GM12864 (cell line): ENCODE measurements at regions not wholly inside any gene's neighbourhood (a gene's known extent, or its start where the extent isn't known, plus 50 kb on each side); places are given as distances from the start of the nearest gene placed in this dataset.

Experiments used
- DNase-seq: peaks from one replicate; pipeline ENCODE4 v3.0.0-alpha.2; 2011; ENCODE audit warnings: low read depth
- H3K4me3 ChIP-seq: 2 replicates; pipeline ENCODE4 v1.5.1; 2011; ENCODE audit warnings: mild to moderate bottlenecking, low read depth, low read length, control low read depth
- CTCF ChIP-seq: IDR thresholded peaks from 2 replicates; pipeline ENCODE4 v1.5.1; 2011; ENCODE audit warnings: low read depth, mild to moderate bottlenecking, moderate library complexity, low read length, control low read depth, inconsistent platforms; ENCODE audit errors: missing control alignments

- no peak overlapping the region for H3K4me3 ChIP-seq
- no peak for TF ChIP-seq CTCF
- no peak for DNase-seq
Observed at GRCh38 chr16:72658888-72659717, 388.8 kb downstream of the ZFHX3 start.

DNA sequence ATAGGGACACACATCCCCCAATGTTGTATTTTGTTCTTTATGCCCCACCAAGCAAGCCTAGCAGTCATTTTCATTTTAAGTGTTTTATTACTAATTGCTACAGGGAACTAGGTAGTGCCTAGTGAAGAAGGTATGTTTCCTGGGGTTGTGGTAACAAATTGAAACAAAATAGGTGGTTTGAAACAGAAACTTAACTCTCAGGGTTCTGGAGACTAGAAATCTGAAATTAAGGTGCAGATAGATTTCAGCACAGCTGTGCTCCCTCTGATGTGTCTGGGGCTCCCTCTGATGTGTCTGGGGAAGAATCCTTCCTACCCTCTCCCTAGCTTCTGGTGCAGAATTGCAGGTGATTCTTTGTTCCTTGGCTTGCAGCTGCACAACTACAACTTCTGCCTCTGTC, 390.1 kb downstream of the ZFHX3 start:
- TF ChIP-seq CTCF, result no peak
- no peak overlapping the region for H3K4me3 ChIP-seq
- peak; percentile 70 for DNase-seq

- DNase-seq, result no peak
- no peak for TF ChIP-seq CTCF
- H3K4me3 ChIP-seq, result no peak overlapping the region
Observed at GRCh38 chr16:72657164-72657563, 390.8 kb downstream of the ZFHX3 start.

DNA sequence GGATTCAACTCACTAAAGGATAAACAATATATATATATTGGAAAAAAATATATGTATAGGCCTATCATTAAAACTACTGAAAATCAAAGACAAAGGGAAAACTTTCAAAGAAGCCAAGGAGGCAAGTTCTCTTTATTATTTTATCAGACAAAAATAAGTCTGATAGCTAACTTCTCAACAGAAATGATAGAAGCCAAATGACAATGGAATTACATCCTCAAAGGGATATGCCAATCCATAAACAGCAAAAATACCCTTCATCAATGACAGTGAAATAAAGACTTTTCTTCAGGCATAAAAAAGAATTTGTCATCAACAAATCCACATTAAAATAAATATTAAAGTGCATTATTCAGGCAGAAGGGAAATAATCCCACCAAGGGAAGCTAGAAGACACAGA, 393.4 kb downstream of the ZFHX3 start:
- no peak for DNase-seq
- no peak for TF ChIP-seq CTCF

DNA sequence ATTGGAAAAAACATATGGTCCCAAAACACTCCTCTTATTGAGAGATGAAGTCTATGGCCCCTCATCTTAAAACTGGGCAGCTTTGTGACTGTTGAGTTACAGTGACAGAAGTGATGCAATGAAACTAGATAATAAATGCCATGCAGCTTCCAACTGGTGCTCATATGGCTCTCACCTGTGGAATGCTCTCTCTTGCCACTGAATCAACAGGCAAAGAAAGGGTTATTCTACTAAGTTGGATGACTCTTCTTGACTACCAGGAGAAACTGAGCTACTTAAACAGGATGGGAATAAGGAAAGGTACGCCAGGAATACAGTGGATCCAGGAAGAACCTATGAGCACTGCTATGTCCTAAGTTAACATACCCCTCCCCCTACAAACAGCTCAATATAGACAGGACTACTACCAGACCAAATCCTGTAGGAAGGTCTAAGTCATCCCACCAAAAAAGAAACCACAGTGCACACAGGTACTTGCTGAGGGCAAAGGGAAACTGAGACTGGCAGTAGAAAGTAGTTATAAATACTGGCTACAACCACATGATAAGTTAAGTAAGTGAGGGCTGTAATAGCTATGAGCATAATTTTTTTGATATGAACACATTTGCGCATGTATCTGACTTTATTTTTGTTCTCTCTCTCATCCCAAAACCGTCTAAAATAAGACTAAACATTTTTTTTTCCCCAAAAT, 398.5 kb downstream of the ZFHX3 start:
- no peak for TF ChIP-seq CTCF
- H3K4me3 ChIP-seq, result no peak overlapping the region
- DNase-seq, result no peak

More for the DNA sequence above, 393.4 kb downstream of the ZFHX3 start:
- no peak overlapping the region for H3K4me3 ChIP-seq

DNA sequence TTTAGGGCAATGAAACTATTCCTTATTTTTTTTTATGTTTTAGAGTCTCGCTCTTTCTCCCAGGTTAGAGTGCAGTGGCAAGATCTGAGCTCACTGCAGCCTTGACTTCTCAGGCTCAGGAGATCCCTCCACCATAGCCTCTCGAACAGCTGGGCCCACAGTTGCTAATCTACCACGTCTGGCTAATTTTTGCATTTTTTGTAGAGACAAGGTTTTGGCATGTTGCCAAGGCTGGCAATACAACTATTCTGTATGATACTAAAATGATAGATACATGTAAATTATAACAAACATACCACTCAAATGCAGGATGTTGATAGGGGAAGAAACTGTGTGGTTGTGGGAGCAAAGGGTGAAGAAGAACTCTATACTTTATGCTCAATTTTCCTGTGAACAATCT, 401.3 kb downstream of the ZFHX3 start:
- TF ChIP-seq CTCF, result no peak
- no peak overlapping the region for H3K4me3 ChIP-seq
- no peak for DNase-seq
